ENCODE measurements at regions not wholly inside any gene's neighbourhood (a gene's known extent, or its start where the extent isn't known, plus 50 kb on each side); places are given as distances from the start of the nearest gene placed in this dataset.

- TF ChIP-seq SRF (IDR thresholded peaks at IDR 0.05; ENCODE audit: low read depth) (no peak), CTCF (IDR thresholded peaks at IDR 0.05 in 2 of 3, conservative IDR thresholded peaks at IDR 0.05 in 1 of 3; ENCODE audit: borderline replicate concordance in 1 of 3, insufficient read depth in 1 of 3, low read depth in 2 of 3, low read length in 2 of 3) (no peak), POLR2AphosphoS5 (IDR thresholded peaks at IDR 0.05; ENCODE audit: low read depth, low read length) (no peak), POLR2A (IDR thresholded peaks at IDR 0.05; ENCODE audit: borderline replicate concordance, extremely low read depth, insufficient read depth, insufficient read length) (no peak), ATF3 (IDR thresholded peaks at IDR 0.05) (no peak), MAX (IDR thresholded peaks at IDR 0.05) (no peak), EZH2 (IDR thresholded peaks at IDR 0.05) (no peak), YY1 (IDR thresholded peaks at IDR 0.05; ENCODE audit: extremely low read depth, insufficient replicate concordance, low read depth, low read length) (no peak), JUND (IDR thresholded peaks at IDR 0.05) (no peak)
Measured at GRCh38 chr14:38505221-38505972, 249.5 kb upstream of the CLEC14A start.

Measured in HCT116 (cell line).